ENCODE measurements at regions not wholly inside any gene's neighbourhood (a gene's known extent, or its start where the extent isn't known, plus 50 kb on each side); places are given as distances from the start of the nearest gene placed in this dataset.

- DNase-seq (ENCODE audit: low read depth): no peak
- no peak overlapping the region for H3K4me3 ChIP-seq (ENCODE audit: low read depth, low read length)
Measured at GRCh38 chr17:71398025-71398424, 722.8 kb upstream of the SOX9 start.

DNA sequence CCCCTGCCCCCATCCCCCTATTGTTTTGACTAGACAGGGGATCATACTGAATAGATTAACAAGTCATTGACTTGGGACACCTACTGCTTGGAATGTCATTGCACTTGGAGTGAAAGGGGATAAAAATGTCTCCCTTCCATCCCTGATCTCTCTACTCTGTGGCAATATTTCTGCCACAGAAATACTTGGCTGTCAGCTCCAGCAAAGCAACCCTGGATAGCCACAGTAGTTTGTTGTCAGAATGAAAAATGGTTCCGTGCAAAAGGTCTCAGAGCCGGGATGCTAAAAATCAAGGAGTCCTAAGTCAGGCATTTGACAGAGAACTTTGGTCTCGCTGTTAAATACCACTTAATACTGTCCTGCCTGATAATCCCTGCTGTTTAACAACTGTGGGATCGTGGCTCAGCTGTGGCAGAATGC is 722.0 kb upstream of the SOX9 start:
- DNase-seq (ENCODE audit: low read depth): peak; percentile 9
- no peak for TF ChIP-seq CTCF (IDR thresholded peaks at IDR 0.05; ENCODE audit: low read depth, low read length, missing control alignments)
- in situ Hi-C loops (cut with HindIII; ENCODE audit: low sequenced_read_pairs): no loop called here

More at GRCh38 chr17:71398025-71398424, 722.8 kb upstream of the SOX9 start:
- no peak for TF ChIP-seq CTCF (IDR thresholded peaks at IDR 0.05; ENCODE audit: low read depth, low read length, missing control alignments)
- in situ Hi-C loops (cut with HindIII; ENCODE audit: low sequenced_read_pairs): no loop called here

DNA sequence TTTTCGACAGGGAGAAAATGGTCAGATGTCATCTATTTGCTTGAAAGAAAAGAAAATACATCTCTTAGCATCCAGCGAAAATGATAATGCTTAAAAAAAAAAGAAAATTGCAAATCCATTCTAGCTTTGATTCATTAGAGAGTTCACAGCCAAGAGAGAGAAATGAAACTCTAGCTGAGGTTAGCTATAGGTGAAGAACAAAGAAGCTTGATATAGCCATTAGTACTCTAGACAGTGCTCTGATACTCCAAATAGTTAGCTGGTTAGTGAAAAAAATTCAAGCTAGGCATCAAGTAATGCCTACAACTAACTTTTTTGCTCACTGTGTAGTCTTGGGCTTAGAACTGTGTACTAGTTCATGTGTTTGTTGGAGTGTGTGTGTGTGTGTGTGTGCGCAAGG is 721.6 kb upstream of the SOX9 start:
- no peak for DNase-seq (ENCODE audit: low read depth)
- in situ Hi-C loops (cut with HindIII; ENCODE audit: low sequenced_read_pairs): no loop called here
- no peak for TF ChIP-seq CTCF (IDR thresholded peaks at IDR 0.05; ENCODE audit: low read depth, low read length, missing control alignments)
- H3K4me3 ChIP-seq (ENCODE audit: low read depth, low read length): no peak overlapping the region

More for the DNA sequence above, 722.0 kb upstream of the SOX9 start:
- H3K4me3 ChIP-seq (ENCODE audit: low read depth, low read length): no peak overlapping the region

DNA sequence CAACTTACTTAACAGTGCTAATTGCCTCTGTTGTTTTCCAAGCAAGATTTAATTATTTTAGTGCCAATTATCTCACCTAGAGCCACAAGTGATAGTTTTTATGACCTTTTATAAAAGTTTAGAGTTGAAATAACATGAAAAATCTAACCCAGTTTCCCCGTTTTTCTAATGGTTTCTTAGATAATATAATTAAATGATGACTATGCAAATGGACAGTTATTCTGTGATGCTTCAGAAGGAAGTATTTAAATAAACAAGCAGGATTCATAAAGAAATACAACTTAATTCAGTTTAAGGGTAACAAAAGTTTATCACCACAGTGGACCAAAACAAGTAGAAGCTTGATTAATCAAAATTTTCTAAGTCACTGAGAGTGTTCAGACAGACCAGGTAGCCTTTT is 721.2 kb upstream of the SOX9 start:
- no peak for DNase-seq (ENCODE audit: low read depth)
- no peak overlapping the region for H3K4me3 ChIP-seq (ENCODE audit: low read depth, low read length)
- in situ Hi-C loops (cut with HindIII; ENCODE audit: low sequenced_read_pairs): no loop called here
- no peak for TF ChIP-seq CTCF (IDR thresholded peaks at IDR 0.05; ENCODE audit: low read depth, low read length, missing control alignments)

DNA sequence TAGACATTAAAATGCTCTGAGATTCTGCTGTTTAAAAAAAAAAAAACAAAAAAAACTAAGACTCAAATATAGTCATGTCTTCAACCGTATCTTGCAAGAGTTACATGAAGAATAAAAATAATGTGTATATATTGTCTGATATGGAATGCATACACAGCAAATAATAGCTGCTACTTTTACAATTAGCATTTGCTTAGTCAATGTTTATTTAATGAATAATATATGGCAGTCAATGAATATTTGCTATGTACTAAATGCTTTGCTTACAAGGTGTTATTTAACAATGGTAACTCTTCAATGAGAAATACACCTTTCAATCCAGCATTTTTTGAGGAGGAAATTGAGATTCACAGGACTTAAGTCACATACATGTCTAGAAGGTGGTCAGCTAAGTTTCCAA is 718.8 kb upstream of the SOX9 start:
- in situ Hi-C loops (cut with HindIII; ENCODE audit: low sequenced_read_pairs): no loop called here
- DNase-seq (ENCODE audit: low read depth): no peak
- H3K4me3 ChIP-seq (ENCODE audit: low read depth, low read length): no peak overlapping the region
- no peak for TF ChIP-seq CTCF (IDR thresholded peaks at IDR 0.05; ENCODE audit: low read depth, low read length, missing control alignments)

DNA sequence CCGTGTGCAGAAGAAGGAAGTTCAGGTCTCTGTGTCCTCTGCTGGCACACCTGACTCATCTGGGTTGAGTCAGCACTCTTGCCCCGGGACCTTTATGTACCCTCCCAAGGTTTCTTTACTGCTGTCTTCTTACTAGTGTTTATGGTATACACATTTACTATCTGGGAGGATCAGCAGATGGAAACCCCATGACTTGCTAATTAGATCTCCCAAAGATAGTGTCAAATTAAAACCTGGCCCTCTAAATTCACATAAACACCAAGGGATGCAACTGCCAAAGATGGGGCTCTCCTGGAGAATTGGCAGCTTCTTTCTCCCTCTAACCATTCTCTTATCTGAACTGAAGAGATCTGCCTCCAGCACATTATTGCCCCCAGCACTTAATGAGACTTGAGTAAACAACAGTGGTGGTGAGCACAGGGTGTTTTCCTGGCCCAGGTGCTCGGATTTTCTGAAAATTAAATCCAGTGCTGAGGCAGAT is 718.1 kb upstream of the SOX9 start:
- no peak for DNase-seq (ENCODE audit: low read depth)
- H3K4me3 ChIP-seq (ENCODE audit: low read depth, low read length): no peak overlapping the region
- TF ChIP-seq CTCF (IDR thresholded peaks at IDR 0.05; ENCODE audit: low read depth, low read length, missing control alignments): no peak
- in situ Hi-C loops (cut with HindIII; ENCODE audit: low sequenced_read_pairs): no loop called here

DNA sequence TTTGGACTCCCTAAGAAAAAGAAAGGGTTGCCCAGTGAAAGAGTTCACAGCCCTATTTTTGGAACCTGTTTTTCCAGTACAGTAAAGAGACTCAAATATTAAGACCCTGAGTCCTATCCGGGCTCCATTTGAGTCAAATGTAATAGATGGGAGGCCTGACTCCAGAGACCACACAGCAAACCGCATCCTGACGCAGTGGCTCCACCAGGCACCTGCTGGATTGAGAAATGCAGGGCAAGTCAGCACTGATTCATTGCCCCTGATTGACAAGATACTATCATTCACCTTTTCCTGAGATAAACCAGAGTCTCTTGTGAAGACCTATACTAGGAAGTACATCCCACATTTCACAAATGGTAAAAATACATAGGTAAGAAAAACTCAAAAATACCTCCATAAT is 715.7 kb upstream of the SOX9 start:
- in situ Hi-C loops (cut with HindIII; ENCODE audit: low sequenced_read_pairs): no loop called here
- no peak for TF ChIP-seq CTCF (IDR thresholded peaks at IDR 0.05; ENCODE audit: low read depth, low read length, missing control alignments)
- DNase-seq (ENCODE audit: low read depth): no peak
- no peak overlapping the region for H3K4me3 ChIP-seq (ENCODE audit: low read depth, low read length)

Data from astrocyte of the cerebellum (primary cell).